Activated T-cell treated with anti-CD3 and anti-CD28 coated beads, Interleukin-2, amount 50 U/mL, for 1 hour (primary cell): ENCODE measurements at regions not wholly inside any gene's neighbourhood (a gene's known extent, or its start where the extent isn't known, plus 50 kb on each side); places are given as distances from the start of the nearest gene placed in this dataset.
"Not testable (repeated sequence)": the region's sequence is repeated elsewhere in the genome, so short reads cannot be mapped to it uniquely, and the experiment has no call there.

Experiments used
- DNase-seq: peaks from one replicate; pipeline ENCODE4 v3.0.0-alpha.2; 2020

GRCh38 chr3:193805448-193805847 lies 212.4 kb downstream of the OPA1 start:
- no peak for DNase-seq

GRCh38 chr3:193808317-193808716 lies 215.3 kb downstream of the OPA1 start:
- no peak for DNase-seq

DNA sequence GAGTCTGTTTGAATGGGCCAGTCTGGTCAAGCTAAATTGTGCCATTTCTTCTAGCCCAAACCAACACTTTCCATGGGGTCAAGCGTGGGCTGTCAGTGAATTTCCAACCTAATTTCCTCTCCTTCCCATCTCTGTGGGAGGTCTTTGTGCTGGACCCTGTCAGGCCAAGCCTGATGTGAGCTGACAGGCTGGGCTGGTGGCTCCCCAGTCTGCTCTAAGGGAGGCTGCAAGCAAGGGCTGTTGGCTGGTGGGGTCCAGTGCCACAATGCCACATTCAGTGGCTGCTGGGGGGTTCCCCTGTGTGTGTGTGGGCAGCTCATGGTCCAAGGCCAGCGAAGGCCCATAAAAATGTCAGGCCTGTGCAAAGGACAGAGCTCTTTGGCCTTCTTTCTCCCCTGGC lies 216.1 kb downstream of the OPA1 start:
- no peak for DNase-seq

DNA sequence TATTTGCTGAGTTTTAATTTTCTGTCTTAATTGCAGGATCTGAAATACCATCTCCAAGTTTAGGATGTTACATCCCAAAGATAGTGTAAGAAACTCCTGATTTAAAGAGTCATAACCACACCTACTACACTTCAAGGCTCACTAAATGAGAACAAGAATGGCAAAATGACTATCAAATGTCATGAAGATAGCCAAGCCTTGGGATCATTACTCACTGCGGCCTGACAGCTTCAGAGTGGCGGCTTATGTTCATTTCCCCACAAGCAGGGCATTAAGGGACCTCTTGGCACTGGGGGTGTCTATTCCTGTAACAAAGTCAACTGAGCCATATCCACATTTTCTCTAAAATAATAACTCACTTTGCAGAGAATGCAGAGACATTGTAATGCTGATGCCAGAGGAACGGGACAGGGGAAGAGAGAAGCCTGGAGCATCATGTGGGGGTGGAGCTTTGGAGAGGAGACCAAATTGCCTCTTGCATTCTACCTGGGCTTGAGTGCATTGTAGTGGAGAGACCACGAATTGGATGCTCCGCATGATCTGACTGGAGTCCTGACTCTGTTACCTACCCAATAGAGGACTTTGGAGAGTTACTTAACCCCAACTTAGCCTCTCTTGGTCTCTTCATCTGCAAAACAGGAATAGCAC lies 219.2 kb downstream of the OPA1 start:
- DNase-seq: no peak

DNA sequence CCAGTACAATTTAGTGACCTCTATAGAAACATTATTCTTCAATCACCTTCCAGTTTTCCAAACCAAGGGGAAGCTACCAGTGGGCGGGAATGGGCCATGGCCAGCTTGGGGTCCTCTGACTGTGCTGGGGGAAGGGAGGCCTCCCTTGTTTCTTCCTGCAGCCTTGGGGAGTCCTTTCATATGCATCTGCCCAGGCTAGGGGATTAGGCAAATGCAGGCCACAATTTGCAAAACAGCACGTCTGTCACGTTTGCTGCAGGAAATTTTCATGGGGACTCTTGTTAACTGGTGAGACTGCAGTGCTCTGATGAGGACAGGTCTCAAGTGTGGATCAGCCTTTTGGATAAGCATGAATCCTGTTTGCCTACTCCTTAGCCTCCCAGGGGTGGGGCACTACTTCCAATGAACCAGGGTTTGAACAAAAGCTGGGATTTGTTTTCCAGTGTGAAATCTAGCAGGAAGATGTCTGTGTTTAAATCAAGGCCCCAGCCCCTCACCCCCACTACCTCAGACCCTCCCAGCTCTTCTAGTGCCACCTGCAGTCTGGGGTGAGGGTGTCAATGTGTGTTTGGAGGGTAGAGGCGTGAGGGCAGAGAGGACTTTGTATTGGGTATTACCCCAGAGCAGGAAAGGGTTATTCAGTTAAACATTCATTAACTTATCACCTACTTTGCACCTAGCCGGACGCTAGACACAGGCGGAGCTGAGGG lies 219.9 kb downstream of the OPA1 start:
- DNase-seq: no peak

GRCh38 chr3:193813501-193813830 lies 220.5 kb downstream of the OPA1 start:
- DNase-seq: no peak

DNA sequence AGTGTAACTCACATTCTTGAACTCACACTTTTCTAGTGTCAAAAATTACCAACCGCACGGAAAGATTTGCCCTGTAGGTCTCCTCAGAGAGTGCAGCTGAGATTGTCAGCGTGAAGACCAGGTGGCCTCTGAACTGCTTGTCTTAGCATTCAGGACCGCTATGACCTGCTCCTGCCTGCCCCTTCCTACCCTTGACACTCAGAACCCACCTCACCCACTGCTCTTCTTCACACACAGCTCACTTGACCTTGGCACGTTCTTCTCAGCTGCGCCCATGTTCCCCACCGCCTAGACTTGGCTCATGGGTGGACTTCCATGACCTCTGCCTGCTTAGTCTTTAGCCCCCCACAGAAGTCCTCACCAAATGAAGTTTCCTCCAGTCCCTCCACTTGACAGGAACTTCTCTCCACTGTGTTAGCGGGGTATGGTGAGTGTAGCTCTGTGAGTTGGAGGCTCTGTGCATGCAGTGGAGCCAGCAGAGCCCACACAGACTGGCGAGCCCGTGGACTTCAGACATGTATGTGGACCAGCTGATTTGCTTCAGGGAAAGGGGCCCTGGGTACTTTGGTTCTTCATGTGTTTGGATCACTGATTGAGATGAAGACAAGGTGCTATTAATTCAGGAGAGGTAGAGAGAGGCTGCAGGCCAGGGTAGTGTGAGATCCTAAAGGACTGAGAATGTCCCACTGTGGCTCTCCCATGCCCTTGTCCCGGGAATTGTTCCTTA lies 221.3 kb downstream of the OPA1 start:
- no peak for DNase-seq

DNA sequence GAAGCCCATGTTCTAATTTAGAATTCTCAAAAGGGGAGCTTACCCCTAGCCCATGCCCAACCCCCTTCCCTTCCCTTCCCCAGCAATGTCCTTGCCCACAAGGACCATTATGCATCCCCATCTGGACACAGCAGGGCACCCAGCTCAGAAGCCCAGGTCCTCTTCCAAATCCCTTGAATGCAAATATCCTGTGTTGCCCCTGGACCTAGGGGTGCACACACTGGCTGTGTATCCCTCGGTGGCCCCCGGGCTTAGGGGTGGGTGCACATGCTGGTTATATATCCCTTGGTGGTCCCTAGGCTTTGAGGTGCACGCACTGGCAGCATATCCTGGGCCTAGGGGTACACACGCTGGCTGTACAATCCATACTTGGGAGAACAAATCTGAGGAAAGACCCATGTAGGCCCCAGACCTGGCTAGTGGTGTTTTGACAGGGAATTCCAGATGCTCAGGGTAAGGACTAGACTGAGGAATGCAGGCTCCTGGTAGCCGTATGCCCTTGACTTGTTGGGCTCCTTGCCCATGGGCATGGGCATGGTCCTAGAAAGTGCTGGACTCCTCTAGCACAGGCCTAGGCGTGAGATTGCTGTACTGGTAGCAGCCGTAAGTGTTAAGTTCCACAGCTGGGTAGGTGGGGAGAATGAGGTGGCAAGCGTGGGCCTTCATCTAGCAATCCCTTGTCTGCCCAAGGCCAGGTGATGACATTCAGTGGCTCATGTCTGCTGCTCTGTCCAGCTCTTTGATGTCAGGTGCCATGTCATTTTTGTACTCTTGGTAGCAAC lies 222.4 kb downstream of the OPA1 start:
- no peak for DNase-seq

DNA sequence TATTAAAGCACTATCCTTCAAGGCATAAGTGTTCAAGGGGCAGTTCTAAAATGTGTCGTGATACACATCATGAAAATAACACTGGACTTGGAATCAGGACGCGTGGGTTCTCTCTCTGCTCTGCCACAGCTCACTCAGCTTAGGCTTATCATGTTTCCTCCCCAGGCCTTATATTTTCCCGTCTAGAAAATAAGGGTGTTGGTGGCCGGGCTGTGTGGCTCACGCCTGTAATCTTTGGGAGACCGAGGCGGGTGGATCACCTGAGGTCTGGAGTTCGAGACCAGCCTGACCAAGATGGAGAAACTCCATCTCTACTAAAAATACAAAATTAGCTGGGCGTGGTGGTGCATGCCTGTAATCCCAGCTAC lies 223.0 kb downstream of the OPA1 start:
- DNase-seq: no peak

DNA sequence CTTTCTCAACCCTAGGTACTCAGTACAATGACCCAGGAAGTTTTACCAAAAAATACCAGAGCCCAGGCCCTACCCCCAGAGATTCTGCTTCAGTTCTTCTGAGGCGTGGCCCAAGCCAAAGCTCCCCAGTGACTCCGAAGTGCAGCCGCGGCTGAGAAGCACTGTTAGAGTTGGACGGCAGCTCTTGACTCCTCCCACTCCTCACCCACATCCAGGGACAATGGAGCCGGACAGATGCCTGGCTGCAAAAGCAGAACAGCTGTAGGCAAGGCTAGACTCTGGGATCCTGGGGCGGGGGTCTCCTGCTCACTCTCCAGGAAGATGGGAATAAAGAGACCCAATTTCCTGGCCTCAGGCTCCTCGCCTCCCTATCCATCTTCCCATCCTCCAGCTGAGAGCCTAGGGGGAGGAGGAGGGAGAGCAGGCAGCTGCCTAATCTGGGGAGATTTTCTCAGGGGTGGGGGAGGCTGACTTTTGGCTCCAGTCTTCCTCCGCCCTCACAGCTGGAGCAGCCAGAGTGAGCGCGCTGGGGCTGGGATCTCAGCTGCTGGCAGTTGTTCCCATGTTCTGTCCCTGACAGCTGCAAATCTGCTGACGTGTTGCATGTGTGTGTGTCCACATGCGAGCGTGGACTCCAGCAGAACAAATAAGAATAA lies 223.8 kb downstream of the OPA1 start:
- DNase-seq: no peak

GRCh38 chr3:193819117-193820010 lies 226.4 kb downstream of the OPA1 start:
- no peak for DNase-seq

GRCh38 chr3:193821151-193821668 lies 228.2 kb downstream of the OPA1 start:
- DNase-seq: no peak

GRCh38 chr3:193822492-193823212 lies 229.6 kb downstream of the OPA1 start:
- DNase-seq: no peak

DNA sequence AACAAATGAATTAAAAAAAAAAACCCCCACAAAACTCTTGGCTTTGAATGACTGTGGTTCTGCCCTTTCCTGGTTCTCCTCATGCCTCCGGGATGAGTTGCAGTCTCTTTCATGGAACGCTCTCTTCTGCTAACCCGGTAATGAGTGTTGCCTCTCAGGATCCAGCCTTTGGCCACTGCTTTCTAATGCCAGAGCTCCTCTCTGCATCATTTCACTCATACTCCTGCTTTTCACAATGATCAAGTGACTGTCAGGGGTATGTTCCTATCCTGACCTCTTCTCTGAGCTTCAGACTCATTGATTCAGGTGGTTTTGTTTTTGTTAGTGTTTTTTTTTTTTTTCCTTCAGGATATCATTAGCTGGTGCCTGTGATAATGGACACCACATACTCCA lies 230.2 kb downstream of the OPA1 start:
- DNase-seq: not testable (repeated sequence)

- no peak for DNase-seq
Measured at GRCh38 chr3:193824365-193824764, 231.4 kb downstream of the OPA1 start.

- DNase-seq: no peak
Measured at GRCh38 chr3:193825617-193826016, 232.6 kb downstream of the OPA1 start.

GRCh38 chr3:193826159-193826795 lies 233.3 kb downstream of the OPA1 start:
- no peak for DNase-seq

GRCh38 chr3:193827040-193827669 lies 234.1 kb downstream of the OPA1 start:
- DNase-seq: no peak

DNA sequence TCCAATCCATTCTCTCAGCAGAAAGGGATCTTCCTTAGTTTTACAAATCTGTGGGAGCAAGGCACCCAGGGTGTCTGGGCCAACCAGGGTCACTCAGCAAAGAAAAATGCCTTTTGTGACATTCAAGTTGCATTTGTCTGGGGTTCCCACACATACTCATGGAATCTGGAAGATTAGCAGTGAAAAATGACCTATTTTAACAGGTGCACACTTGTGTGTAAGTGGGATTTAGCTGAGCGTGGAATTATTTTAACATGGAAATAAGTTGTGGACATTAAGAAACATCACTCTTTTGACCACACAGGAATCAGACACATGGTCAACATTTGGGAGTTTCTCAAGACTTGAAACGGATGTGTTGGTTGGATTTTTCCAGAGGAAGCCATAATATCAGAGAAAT lies 234.9 kb downstream of the OPA1 start:
- no peak for DNase-seq

DNA sequence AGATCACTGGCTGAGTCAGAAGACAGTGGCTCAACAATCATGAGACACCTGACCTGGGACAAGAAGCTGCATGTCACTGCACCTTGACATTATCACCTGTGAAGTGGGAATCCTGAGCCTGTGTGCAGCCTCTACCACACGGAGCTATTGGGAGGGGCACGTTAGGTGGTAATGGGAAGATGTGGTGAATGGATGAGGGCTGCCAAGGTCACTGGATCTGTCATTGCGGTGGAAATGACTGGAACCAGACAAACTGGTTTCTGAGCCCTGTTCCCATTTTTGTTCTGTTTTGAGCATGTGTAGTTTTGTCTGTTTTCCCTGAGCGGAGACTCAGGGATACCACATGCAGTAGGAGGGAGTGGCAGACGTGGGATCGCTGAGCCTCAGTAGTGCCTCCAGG lies 235.5 kb downstream of the OPA1 start:
- DNase-seq: no peak
